ENCODE measurements at regions not wholly inside any gene's neighbourhood (a gene's known extent, or its start where the extent isn't known, plus 50 kb on each side); places are given as distances from the start of the nearest gene placed in this dataset.
"Not testable (repeated sequence)": the region's sequence is repeated elsewhere in the genome, so short reads cannot be mapped to it uniquely, and the experiment has no call there.

DNA sequence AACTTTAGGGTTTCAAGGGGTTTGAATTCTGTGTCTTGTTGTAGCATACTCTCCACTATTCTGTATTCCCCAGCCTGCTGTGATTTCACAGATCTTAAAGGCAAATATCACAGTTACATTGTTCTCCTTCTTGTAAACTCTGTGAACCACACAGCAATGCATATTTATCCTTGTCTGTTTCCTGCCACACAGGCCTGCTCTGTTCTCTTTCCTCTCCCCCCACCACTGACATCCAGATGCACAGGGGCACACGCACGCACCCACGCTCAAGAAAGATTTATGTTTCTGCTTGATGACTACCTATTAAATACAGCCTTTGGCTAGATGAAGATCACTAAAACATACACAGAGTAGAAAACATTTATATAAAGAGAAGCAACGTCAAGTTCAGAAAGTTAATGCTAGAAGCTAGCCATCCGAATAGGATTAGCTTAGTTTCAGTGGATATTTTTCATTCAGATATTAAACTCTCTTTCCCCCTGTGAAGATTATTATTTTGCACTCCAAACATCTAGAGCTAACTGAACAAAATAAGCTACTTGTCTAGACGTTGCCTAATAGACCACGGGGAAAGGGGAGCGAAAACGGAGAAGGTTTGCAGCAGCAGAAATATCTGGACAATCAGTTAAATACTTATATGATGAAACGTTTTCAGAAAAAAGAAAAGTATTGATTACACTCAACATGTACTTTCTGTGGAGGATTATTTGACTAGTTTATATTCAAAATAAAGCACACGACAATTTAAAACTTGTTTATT is 193.1 kb upstream of the SEMA3C start:
- DNase-seq = no peak

DNA sequence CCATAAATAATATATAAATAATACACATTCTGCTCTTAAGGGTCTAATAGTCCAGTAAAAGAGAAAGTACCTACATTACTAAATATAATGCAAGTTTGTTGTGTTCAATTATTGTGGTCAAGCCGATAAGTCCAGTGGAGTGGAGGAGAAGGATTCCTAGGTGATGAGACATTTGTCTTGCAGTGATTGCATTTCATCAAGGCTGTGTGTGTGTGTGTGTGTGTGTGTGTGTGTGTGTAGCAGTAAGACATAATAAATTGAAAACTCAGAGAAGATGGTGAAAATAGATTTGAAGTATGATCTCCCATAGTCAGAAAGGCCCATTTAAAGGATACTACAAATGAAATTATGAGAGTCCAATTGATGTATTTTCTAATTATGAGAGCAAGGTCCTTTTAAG is 192.5 kb upstream of the SEMA3C start:
- DNase-seq = no peak

DNA sequence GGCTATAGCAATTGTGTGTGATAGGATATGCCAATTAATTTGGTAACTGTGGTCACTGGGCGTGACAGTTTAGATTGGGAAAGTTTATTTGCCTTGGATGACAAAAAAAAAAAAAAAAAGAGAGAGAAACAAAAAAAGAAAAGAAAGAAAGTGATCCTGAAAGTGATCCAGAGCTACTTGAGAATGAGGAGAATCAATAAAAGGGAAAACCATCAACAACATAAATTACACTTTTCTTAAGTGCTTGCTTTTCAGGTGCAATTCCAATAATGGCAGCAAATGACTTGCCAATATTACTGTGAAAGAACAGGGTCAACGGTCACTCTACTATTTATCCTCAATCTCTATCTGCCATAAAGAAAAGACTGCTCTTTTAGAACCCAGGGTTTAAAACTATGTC is 191.8 kb upstream of the SEMA3C start:
- no peak for DNase-seq

DNA sequence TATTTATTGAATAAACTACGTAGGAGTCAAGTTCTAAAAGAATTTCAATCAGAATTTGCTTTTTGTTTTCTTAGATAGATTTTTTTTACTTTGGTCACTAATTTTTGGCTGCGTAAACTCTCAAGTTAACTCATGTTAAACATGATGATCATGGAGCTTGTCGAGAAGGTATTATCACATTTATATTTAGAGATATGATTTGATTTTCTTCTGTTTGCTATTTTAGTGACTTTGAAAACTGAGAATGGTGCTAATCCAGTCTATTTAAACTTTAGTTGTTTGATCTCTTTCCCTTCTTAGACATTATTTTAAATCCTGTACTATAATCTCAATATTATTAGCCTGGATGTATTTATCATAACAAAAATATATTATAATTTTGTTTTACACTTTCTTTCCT is 179.4 kb upstream of the SEMA3C start:
- no peak for DNase-seq

DNA sequence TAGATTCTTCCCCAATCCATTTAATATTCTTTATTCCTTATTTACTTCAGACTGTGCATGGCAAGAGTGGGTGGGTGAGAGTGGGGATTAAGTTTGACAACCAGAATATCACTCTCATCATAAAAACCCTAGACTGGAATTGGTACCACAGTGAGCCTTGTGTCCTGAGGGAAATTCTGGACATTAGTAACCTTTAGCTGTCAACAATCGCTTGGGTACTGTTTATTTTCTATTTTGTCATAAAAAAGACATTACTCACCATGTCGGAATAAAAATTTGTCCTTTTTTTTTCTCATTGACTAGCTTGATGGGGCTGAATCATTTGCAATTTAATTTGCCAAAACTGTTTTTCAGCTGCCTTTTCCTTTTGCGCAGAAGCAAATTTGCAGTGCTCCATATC is 176.1 kb upstream of the SEMA3C start:
- no peak for DNase-seq

DNA sequence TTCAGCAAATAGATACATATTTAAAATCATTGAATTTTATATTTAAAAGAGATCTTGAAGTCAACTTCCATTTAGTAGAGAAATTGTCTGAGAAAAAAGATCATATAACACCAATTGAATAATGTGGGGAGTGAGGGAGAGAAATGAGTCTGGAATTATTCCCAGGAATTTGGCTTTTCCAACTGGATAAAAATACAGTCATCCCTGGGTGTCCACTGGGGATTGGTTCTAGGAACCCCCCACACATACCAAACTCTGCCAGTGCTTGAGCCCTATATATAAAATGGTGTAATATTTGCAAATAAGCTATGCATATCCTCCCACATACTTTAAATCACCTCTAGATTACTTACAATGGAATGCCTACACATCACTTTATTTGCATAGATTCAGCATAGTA is 162.8 kb upstream of the SEMA3C start:
- no peak for DNase-seq

DNA sequence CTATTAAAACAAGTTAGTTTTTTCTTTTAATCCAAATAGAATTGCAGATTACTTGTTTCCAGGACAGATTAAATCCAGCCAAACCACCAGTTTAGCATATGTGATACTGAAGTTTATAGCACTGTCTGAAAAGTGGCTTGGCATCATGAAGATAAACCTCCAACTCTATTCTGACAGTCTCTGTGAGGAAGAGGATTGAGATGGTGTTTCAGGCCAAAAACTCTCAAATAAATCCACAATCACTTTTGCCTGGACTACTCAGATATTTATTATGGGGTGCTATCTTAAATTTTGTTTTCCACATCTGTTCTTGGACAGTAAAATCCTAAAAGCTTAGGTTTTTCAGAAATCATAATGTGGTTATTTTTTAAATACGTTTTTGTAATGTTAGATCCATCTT is 161.7 kb upstream of the SEMA3C start:
- DNase-seq = no peak

DNA sequence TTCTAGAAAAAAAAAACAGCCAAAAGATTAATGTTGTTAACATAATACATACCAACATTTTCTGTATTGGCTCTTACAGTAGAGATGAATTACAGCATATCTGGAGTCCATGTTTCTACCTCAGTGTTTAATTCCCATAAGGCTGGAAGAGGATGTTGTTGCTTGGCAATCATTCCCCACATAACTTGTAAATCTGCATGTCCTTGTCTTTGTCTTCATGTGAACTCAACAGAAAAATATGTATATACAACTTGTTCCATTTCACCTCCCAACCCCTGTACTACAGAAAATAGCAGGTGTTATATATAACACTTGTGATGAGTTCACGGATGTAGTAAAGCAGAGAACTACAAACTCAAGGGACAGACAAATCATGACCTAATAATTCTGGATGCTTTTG is 160.9 kb upstream of the SEMA3C start:
- no peak for DNase-seq

DNA sequence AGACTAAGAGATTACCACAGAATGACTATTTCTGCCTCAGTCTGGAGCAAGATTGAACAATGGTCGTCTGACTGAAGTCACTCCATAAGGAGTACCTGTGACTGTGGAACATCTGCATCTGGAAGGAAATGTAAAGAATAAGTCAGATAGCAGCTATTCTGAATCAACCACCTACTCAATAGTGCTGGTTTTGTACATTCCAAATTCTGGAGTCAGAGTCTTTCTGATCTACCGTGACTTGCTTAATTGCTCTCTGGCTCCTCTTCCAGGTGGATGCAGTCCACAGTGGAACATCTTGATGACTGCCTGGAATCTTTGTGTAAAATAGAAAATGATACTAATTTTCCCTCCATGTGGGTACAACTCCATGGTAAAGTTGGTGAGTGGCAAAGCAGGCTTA is 156.3 kb upstream of the SEMA3C start:
- DNase-seq = no peak

DNA sequence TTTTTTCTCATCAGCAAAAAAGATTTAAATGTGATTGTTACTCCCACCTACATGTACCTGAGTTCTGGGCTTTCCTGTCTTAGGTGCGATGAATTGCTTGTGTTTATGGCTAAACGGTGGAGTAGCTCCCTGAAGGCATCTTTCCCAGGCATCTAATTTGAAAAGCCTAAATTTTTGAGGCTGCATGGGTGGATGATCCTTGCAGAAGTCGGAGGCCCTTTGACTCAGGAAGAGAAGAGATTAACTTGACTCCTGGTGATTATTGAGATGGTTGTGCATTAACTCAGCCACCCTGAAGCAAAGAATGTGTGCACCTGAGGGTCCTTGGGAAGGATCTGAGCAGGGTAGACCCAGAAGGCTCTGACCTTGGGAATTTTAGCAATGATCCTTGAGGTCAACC is 155.6 kb upstream of the SEMA3C start:
- DNase-seq = no peak

DNA sequence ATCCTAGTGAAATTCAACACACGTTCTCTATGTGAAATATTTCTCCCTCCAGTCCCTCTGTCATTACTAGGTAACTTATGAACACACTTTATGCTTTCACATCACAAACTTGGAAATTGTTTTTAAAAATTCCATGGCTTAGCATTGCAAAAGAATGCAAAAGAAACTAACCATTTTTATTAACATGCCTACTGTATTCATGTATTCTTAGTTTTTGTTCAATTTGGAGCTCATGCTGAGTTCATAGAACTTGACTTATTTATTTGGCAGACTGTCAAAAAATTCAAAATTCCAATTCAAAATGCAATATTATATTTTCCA is 155.0 kb upstream of the SEMA3C start:
- no peak for DNase-seq

DNA sequence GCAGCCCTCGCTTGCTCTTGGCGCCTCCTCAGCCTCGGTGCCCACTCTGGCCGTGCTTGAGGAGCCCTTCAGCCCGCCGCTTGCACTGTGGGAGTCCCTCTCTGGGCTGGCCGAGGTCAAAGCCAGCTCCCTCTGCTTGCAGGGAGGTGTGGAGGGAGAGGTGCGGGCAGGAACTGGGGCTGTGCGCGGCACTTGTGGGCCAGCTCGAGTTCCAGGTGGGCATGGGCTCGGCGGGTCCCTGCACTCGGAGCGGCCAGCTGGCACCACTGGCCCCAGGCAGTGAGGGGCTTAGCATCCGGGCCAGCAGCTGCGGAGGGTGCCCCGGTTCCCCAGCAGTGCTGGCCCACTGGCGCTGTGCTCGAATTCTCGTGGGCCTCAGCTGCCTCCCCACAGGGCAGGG is 152.1 kb upstream of the SEMA3C start:
- DNase-seq = no peak

DNA sequence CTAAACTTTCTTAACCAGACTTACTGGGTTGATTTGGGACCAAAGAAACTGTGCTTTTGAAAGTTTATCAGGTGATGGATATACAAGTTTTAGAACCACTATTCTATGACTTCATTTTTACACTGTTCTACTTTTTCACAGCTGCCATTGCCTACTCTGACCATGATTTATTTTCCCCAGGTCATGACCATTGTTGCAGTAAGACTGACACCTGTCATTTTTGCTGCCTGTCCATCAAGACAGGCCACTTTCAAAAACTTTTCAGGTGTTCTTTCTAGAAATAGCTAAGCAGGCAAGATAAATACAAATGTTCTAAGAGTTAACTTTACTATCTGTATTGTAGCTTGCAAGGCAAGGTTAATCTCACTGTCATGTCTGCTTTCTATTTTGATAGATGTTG is 147.9 kb upstream of the SEMA3C start:
- no peak for DNase-seq

DNA sequence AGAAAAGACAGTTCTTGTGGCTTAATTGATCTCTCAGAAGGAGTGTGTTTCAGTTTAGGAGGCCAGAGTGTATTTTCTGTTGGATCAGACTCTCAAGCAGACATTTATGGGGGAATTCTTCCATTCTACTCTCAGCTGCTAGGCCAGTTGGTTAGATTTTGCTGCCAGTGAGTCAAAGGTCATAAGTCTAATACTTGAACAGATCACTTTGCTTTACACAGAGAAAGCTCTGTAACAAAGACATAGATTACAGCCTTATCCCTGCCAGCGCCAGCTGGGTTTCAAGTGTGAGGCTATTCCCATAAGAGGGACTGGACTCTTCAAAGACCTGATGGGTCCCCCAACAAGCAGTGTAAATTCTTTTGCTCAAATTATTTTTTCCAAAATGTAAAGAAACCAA is 145.6 kb upstream of the SEMA3C start:
- DNase-seq = no peak

DNA sequence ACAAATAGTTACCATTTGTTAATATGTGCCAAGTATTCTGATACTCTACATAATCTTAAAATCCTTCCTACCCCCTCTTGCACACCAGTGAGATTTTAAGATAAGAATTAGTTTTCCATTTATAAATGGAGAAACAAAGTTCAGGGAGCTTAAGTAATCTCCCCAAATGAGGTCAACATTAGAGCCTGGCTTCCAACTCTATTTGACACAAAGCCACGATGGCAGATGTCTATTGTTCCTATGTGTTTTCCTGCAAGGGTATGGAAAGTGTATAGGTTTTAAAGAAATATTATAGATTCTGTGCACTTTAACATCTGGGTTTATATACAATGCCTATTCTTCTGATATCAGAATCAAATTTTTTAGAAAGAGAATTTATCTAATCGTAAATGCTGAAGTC is 143.9 kb upstream of the SEMA3C start:
- no peak for DNase-seq

DNA sequence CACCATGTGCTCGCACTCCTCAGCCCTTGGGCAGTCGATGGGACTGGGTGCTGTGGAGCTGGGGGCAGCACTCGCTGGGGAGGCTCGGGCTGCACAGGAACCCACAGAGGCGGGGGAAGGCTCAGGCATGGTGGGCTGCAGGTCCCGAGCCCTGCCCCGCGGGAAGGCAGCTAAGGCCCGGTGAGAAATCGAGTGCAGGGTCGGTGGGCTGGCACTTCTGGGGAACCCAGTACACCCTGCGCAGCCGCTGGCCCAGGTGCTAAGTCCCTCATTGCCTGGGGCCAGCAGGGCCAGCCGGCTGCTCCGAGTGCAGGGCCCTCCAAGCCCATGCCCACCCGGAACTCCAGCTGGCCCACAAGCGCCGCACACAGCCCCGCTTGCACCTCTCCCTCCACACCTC is 138.6 kb upstream of the SEMA3C start:
- not testable (repeated sequence) for DNase-seq

DNA sequence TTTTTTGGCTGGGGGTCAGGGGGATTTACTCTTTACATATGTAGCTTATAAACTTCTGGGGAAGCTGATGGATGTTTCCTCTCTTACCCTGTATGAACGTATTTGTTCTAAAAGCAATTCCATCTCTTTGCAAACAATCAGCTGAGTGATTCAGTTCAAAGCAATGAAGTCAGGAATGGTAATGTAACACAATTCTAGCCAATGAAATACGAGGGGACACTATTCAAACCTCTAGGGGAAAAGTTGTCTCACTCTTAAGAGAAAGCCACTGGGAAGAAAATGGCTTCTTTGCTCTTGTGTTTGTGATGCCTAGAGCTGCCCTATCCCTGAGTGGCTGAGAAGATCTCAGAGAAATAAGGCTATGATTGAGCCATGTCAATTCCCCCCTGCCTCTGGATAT is 134.8 kb upstream of the SEMA3C start:
- DNase-seq = no peak

DNA sequence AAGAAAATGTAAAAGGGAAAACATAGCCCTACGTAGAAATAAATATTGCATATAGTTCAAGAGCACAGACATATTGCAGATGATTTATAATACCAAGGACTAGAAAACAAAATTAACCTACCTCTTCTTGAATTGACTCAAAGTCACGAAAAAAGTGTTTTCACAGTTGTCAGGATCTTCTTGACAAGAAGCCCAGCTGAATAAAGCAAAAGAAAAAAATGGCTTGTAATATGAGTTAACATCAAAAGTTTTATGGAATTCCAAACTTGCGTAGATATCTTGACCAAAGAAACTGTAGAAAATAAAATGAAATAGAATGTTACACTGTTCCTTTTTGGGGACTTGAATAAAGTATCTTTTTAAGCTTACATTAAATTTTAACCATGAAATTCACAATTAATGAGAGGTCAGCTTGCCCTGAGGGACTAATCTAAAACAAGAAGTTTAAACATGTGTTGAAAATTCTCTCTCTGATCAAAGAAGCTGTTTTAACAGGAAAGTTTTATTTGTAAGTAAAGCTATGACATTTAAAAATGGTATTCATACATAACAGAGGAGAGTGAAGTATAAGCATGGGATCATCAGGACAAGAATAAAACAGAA is 133.1 kb upstream of the SEMA3C start:
- DNase-seq = no peak

DNA sequence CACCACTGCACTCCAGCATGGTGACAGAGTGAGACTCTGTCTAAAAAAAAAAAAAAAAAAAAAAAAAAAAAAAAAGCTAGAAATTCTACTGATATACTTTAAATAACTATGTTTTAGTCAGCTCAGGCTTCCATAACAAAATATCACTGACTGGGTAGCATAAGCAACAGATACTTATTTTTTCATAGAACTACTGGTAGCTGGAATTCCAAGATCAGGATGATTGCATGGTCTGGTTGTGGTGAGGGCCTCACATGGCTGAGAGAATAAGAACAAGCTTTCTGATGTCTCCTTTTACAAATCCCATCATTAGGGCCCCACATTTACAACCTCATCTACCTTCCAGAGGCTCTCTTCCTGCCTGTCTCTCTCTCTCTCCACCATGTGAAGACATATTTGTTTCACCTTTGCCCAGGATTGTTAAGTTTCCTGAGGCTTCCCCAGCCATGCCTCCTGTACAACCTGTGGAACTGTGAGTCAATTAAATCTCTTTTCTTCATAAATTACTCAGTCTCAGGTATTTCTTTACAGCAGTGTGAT is 126.7 kb upstream of the SEMA3C start:
- no peak for DNase-seq

DNA sequence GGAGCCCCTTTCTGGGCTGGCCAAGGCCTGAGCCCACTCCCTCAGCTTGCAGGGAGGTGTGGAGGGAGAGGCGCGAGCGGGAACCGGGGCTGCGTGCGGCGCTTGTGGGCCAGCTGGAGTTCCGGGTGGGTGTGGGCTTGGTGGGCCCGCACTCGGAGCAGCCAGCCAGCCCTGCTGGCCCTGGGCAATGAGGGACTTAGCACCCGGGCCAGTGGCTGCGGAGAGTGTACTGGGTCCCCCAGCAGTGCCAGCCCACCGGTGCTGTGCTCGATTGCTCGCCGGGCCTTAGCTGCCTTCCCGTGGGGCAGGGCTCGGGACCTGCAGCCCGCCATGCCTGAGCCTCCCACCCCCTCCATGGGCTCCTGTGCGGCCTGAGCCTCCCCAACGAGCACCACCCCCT is 123.8 kb upstream of the SEMA3C start:
- DNase-seq = not testable (repeated sequence)

DNA sequence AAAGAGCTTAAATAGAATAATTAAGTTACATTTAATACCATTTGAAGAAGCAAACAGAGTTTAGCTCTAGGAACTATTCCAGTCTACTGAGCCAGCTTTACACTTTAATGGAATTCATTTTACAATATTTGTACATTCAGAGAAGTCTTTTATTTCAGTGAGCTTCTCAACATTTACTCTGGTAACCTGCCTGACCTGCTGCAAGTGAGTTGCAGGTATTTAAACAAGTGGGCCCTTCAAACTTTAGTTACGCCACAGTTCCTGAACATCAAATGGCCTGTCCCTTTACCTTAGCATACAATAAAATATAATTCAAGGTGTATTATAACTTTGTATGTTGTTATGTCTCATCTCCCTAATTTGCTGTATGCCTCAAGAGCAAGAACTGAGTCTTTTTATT is 121.6 kb upstream of the SEMA3C start:
- no peak for DNase-seq

DNA sequence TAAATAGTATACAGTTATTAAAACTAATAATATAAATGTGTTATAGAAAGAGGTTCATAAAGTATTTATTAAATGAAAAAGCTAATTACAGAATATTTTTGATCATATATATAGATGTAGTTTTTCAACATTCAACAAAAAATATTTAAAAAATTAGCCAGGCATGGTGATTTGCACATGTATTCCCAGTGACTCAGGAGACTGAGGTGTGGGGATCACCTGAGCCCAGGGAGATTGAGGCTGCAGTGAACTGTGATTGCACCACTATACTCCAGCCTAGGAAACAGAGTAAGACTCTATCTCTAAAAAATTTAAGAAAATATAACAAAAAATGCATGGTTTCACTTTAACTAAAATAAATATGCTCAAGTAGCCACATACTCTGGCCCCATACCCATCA is 118.0 kb upstream of the SEMA3C start:
- DNase-seq = no peak

DNA sequence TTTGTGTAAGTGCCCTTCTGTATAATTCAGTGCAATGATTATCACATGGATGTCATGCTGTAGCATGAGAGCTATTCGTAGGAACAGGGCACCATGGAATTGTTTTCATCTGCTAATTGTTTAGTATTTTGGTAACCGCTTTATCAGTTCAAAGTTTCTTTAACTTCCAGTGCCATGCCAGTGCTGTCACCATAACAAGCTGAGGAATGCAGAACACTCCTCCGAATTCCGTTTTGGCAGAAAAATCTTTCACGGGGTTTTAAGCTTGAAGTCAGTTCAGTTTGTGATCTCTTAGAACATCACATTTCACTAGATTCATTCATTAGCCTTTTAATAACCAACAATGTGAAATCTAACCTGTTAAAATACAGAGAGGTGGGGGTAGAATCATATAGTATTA is 117.2 kb upstream of the SEMA3C start:
- DNase-seq = no peak

DNA sequence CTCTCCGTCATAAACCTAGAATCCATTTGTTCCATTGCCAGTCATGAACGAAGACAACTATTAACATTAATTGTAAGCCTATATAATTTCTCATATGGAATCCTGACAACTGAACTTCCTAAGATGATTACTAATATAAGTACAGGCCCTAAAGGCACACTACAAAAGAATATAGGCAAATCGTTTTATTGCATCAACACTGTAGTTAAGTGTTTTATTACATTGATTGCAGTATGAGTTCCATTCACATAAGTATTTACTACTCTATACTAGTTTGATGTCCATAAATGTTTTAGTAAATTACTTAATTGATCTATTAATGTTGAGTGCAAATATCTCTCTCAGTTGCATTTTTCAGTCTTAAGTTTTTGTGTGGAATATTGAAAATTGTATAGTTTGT is 113.1 kb upstream of the SEMA3C start:
- no peak for DNase-seq

DNA sequence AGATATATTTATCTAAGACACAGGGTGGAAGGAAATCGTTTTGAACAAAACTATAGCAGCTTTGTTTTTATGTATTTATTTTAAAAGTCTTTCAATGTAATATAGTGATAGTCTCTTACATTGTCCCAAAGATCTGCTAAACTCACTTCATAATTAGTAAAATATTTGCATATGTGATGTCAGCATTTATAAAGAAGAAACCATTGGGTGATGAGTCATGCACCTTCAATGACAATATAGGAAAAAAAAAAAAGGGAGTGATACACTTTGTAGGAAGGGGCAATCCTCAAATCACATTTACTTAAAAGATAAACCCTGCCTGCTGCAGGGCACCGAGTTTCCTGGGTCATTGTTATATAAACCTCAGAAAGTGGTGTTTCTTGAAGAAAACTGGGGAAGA is 112.4 kb upstream of the SEMA3C start:
- no peak for DNase-seq
